Liver (tissue), 9 donors: ENCODE measurements at regions not wholly inside any gene's neighbourhood (a gene's known extent, or its start where the extent isn't known, plus 50 kb on each side); places are given as distances from the start of the nearest gene placed in this dataset. TPM values are rescaled to one million over a fixed set of nuclear protein-coding genes. Genes with fewer than 3 reads are reported as not detected.
"Not testable (repeated sequence)": the region's sequence is repeated elsewhere in the genome, so short reads cannot be mapped to it uniquely, and the experiment has no call there.

Experiments used
- DNase-seq: peaks from one replicate; pipeline ENCODE4 v3.0.0-alpha.2; 2017; ENCODE audit warnings: low spot score
- H3K27ac ChIP-seq, 2 donors: one replicate each; pipeline ENCODE4 v1.7.0; 2013; ENCODE audit warnings: inconsistent platforms in 2 of 2, low read length in 2 of 2, control low read depth in 1 of 2, low read depth in 1 of 2, mild to moderate bottlenecking in 1 of 2
- H3K27me3 ChIP-seq, 4 donors: one replicate each; pipeline versions ENCODE4 v1.6.1 to v1.7.0; 2013; ENCODE audit warnings: low read length in 3 of 4, inconsistent platforms in 1 of 4, mild to moderate bottlenecking in 1 of 4, moderate library complexity in 1 of 4; ENCODE audit not compliant: control insufficient read depth in 4 of 4, insufficient read depth in 4 of 4
- H3K36me3 ChIP-seq, 4 donors: one replicate each; pipeline versions ENCODE4 v1.6.1 to v1.7.0; 2013; ENCODE audit warnings: low read length in 3 of 4, mild to moderate bottlenecking in 3 of 4, low read depth in 1 of 4, moderate library complexity in 1 of 4; ENCODE audit not compliant: control insufficient read depth in 4 of 4, insufficient read depth in 3 of 4
- H3K4me1 ChIP-seq, 4 donors: one replicate each; pipeline versions ENCODE4 v1.6.1 to v1.7.0; 2013; ENCODE audit warnings: low read length in 3 of 4, mild to moderate bottlenecking in 3 of 4, moderate library complexity in 1 of 4; ENCODE audit not compliant: control insufficient read depth in 4 of 4, insufficient read depth in 4 of 4
- H3K4me3 ChIP-seq, 3 donors: one replicate each; pipeline versions ENCODE4 v1.6.1 to v1.7.0; 2013; ENCODE audit warnings: low read length in 3 of 3, control low read depth in 1 of 3, low read depth in 1 of 3, mild to moderate bottlenecking in 1 of 3
- H3K9ac ChIP-seq, 2 donors: one replicate each; pipeline ENCODE4 v1.7.0; 2013; ENCODE audit warnings: low read length in 2 of 2, mild to moderate bottlenecking in 2 of 2, moderate library complexity in 2 of 2, control low read depth in 1 of 2, low read depth in 1 of 2
- H3K9me3 ChIP-seq, 4 donors: one replicate each; pipeline versions ENCODE4 v1.6.1 to v1.7.0; 2013; ENCODE audit warnings: low read length in 3 of 4; ENCODE audit not compliant: control insufficient read depth in 4 of 4
- CTCF ChIP-seq: fragments of 150-350 bp; IDR thresholded peaks from 2 replicates; pipeline ENCODE4 v1.5.1; 2017; ENCODE audit warnings: improper control_type of control experiment, low read depth, low read length; ENCODE audit not compliant: missing input control
- FOXA2 ChIP-seq: IDR thresholded peaks from 2 replicates; pipeline ENCODE4 v1.6.1; 2016; ENCODE audit warnings: antibody characterized with exemption
- RAD21 ChIP-seq, 2 donors: IDR thresholded peaks; 2 replicates each; pipeline ENCODE4 v1.6.1; 2016; ENCODE audit warnings: antibody characterized with exemption in 2 of 2, mild to moderate bottlenecking in 2 of 2
- RXRA ChIP-seq, 2 donors: IDR thresholded peaks; 2 replicates each; pipeline ENCODE4 v1.6.1; 2017 to 2018; ENCODE audit warnings: antibody characterized with exemption in 2 of 2, mild to moderate bottlenecking in 1 of 2
- TAF1 ChIP-seq: conservative IDR thresholded peaks from 2 replicates; pipeline ENCODE4 v1.6.1; 2016; ENCODE audit warnings: antibody characterized with exemption, mild to moderate bottlenecking
- YY1 ChIP-seq: IDR thresholded peaks from 2 replicates; pipeline ENCODE4 v1.6.1; 2016; ENCODE audit warnings: antibody characterized with exemption, mild to moderate bottlenecking
- WGBS: extraction: QIAGEN DNeasy Blood & Tissue Kit; methylation state at CpG from one replicate; pipeline ENCODE4 v1.1.7; 2013; 5-methylcytosine and 5-hydroxymethylcytosine counted together
- small RNA-seq: library from RNA; depleted of rRNA; stranded (forward); fragments of <200 nt; gene quantifications from one replicate; pipeline ENCODE3, GENCODE V24; 2014
- donor health status: healthy.
- donor health status: healthy.
- donor health status: healthy.
- donor health status: healthy.
- donor health status: healthy.

- no peaks in the 10 kb centered on the region for H3K9me3 ChIP-seq
- H3K36me3 ChIP-seq, result no peaks in the 10 kb centered on the region
- DNase-seq, result no peak
- H3K27me3 ChIP-seq, result no peaks in the 10 kb centered on the region
- TF ChIP-seq TAF1 (no peak), RAD21 (IDR thresholded peaks at IDR 0.05) (peak; percentile 81 to 82), RXRA (IDR thresholded peaks at IDR 0.05) (no peak), CTCF (peak; percentile 61), FOXA2 (no peak), YY1 (peak; percentile 38)
- no peak overlapping the region for H3K9ac ChIP-seq
- no peak overlapping the region for H3K27ac ChIP-seq
- H3K4me1 ChIP-seq, result no peaks in the 10 kb centered on the region
- WGBS, result 51% methylated on average over 17 of the region's 17 CpGs
- H3K4me3 ChIP-seq, result peak overlapping the region in 1 of 3 donors; percentile 2
These were observed 65.3 kb downstream of the OR13A1 start for GRCh38 chr10:45249978-45250693.

GRCh38 chr10:45250694-45251075 lies 64.7 kb downstream of the OR13A1 start:
- 56% methylated on average over 6 of the region's 6 CpGs for WGBS
- H3K27ac ChIP-seq, DNase-seq, H3K4me1 ChIP-seq, H3K36me3 ChIP-seq, H3K9ac ChIP-seq, H3K27me3 ChIP-seq, H3K4me3 ChIP-seq, H3K9me3 ChIP-seq: not testable (repeated sequence)

Small RNAs in the stretch of these regions (small RNA-seq; reads per million reads assigned to genes)
- gene AL512324.1 (not detected), gene MIR3156-1 (not detected), gene RNU6-1207P (not detected)
